WERI-Rb-1 (cell line): ENCODE measurements at regions not wholly inside any gene's neighbourhood (a gene's known extent, or its start where the extent isn't known, plus 50 kb on each side); places are given as distances from the start of the nearest gene placed in this dataset.

Source experiments
- DNase-seq: peaks from one replicate; pipeline ENCODE4 v3.0.0-alpha.2; 2020
- H3K27ac ChIP-seq: fragments of 250-450 bp; sonication (Bioruptor Pico); 2 replicates; pipeline ENCODE4 v1.5.1; 2020; ENCODE audit warnings: mild to moderate bottlenecking, moderate library complexity
- H3K27me3 ChIP-seq: fragments of 250-450 bp; sonication (Bioruptor Pico); 2 replicates; pipeline ENCODE4 v1.5.1; 2021; ENCODE audit warnings: mild to moderate bottlenecking, low read depth, moderate library complexity; ENCODE audit not compliant: insufficient read depth, severe bottlenecking
- H3K36me3 ChIP-seq: fragments of 250-450 bp; sonication (Bioruptor Pico); 2 replicates; pipeline ENCODE4 v1.5.1; 2020; ENCODE audit warnings: mild to moderate bottlenecking, moderate library complexity
- H3K4me3 ChIP-seq: 2 replicates; pipeline ENCODE4 v1.5.1; 2011; ENCODE audit warnings: low read depth, mild to moderate bottlenecking, control low read depth, low read length
- H3K9me3 ChIP-seq: fragments of 250-450 bp; sonication (Bioruptor Pico); 2 replicates; pipeline ENCODE4 v1.5.1; 2021; ENCODE audit warnings: mild to moderate bottlenecking, moderate library complexity; ENCODE audit not compliant: severe bottlenecking
- CTCF ChIP-seq: IDR thresholded peaks from 2 replicates; pipeline ENCODE4 v1.5.1; 2011; ENCODE audit warnings: low read depth, mild to moderate bottlenecking, control low read depth, inconsistent platforms, low read length

- Histone ChIP-seq H3K27me3 (no peaks in the 10 kb centered on the region), H3K9me3 (peaks cover 4% of the 10 kb centered on the region), H3K36me3 (no peaks in the 10 kb centered on the region), H3K4me3 (no peak overlapping the region), H3K27ac (no peak overlapping the region)
- no peak for TF ChIP-seq CTCF
- no peak for DNase-seq
Measured at GRCh38 chr4:141290771-141291170, 70.1 kb downstream of the ZNF330 start.

- TF ChIP-seq CTCF: no peak
- H3K27ac ChIP-seq: no peak overlapping the region
Measured at GRCh38 chr4:141294306-141294705, 73.6 kb downstream of the ZNF330 start.

GRCh38 chr4:141301216-141301615 is 80.5 kb downstream of the ZNF330 start:
- H3K27ac ChIP-seq: no peak overlapping the region
- DNase-seq: no peak
- no peaks in the 10 kb centered on the region for H3K36me3 ChIP-seq
- H3K27me3 ChIP-seq: no peaks in the 10 kb centered on the region
- no peaks in the 10 kb centered on the region for H3K9me3 ChIP-seq
- TF ChIP-seq CTCF: no peak
- no peak overlapping the region for H3K4me3 ChIP-seq

More at GRCh38 chr4:141294306-141294705, 73.6 kb downstream of the ZNF330 start:
- Histone ChIP-seq H3K9me3 (peaks cover 4% of the 10 kb centered on the region), H3K4me3 (no peak overlapping the region), H3K36me3 (no peaks in the 10 kb centered on the region), H3K27me3 (no peaks in the 10 kb centered on the region)
- no peak for DNase-seq

- no peak overlapping the region for H3K27ac ChIP-seq
- H3K9me3 ChIP-seq: no peaks in the 10 kb centered on the region
- no peak for TF ChIP-seq CTCF
- no peaks in the 10 kb centered on the region for H3K27me3 ChIP-seq
- H3K4me3 ChIP-seq: no peak overlapping the region
- no peak for DNase-seq
- no peaks in the 10 kb centered on the region for H3K36me3 ChIP-seq
Measured at GRCh38 chr4:141302924-141303323, 82.2 kb downstream of the ZNF330 start.

GRCh38 chr4:141304346-141304745 is 83.7 kb downstream of the ZNF330 start:
- DNase-seq: no peak
- no peak overlapping the region for H3K27ac ChIP-seq
- H3K27me3 ChIP-seq: no peaks in the 10 kb centered on the region
- H3K36me3 ChIP-seq: no peaks in the 10 kb centered on the region
- TF ChIP-seq CTCF: no peak
- no peak overlapping the region for H3K4me3 ChIP-seq
- no peaks in the 10 kb centered on the region for H3K9me3 ChIP-seq

GRCh38 chr4:141306331-141306730 is 85.6 kb downstream of the ZNF330 start:
- no peaks in the 10 kb centered on the region for H3K27me3 ChIP-seq
- no peak overlapping the region for H3K4me3 ChIP-seq
- no peak for DNase-seq
- no peak for TF ChIP-seq CTCF
- no peaks in the 10 kb centered on the region for H3K36me3 ChIP-seq
- no peak overlapping the region for H3K27ac ChIP-seq
- H3K9me3 ChIP-seq: no peaks in the 10 kb centered on the region
